Uterus (tissue), 3 donors: ENCODE measurements at regions not wholly inside any gene's neighbourhood (a gene's known extent, or its start where the extent isn't known, plus 50 kb on each side); places are given as distances from the start of the nearest gene placed in this dataset.

Source experiments
- DNase-seq, 2 donors: peaks; one replicate each; pipeline ENCODE4 v3.0.0-alpha.2; 2019 to 2020
- H3K27ac ChIP-seq, 2 donors: fragments of 200-600 bp; sonication (generic); 1 replicate in 1 of 2; 2 replicates in 1 of 2; pipeline ENCODE4 v1.5.1; 2016 to 2018
- H3K27me3 ChIP-seq, 2 donors: fragments of 200-600 bp; sonication (generic); one replicate each; pipeline ENCODE4 v1.5.1; 2018 to 2019; ENCODE audit warnings: control low read depth in 1 of 2
- H3K36me3 ChIP-seq, 2 donors: fragments of 200-600 bp; sonication (generic); one replicate each; pipeline ENCODE4 v1.5.1; 2019; ENCODE audit warnings: control low read depth in 1 of 2
- H3K4me1 ChIP-seq, 2 donors: fragments of 200-600 bp; sonication (generic); one replicate each; pipeline ENCODE4 v1.5.1; 2018 to 2019; ENCODE audit warnings: control low read depth in 1 of 2
- H3K4me3 ChIP-seq, 2 donors: fragments of 200-600 bp; sonication (generic); 1 replicate in 1 of 2; 2 replicates in 1 of 2; pipeline ENCODE4 v1.5.1; 2018 to 2019; ENCODE audit warnings: mild to moderate bottlenecking in 1 of 2
- H3K9me3 ChIP-seq, 2 donors: fragments of 200-600 bp; sonication (generic); one replicate each; pipeline ENCODE4 v1.5.1; 2019; ENCODE audit warnings: control low read depth in 1 of 2
- POLR2A ChIP-seq, 2 donors: fragments of 450-650 bp; IDR thresholded peaks; one replicate each; pipeline ENCODE4 v1.6.1; 2016; ENCODE audit warnings: antibody characterized with exemption in 2 of 2, mild to moderate bottlenecking in 1 of 2, moderate library complexity in 1 of 2
- intact Hi-C: fragments of 100-400 bp; cut with DNase I; formaldehyde crosslinking; loops from one replicate; pipeline ENCODE4 v1.15.1; 2023; ENCODE audit warnings: low total_unique reads
- TF ChIP-seq, protein P1 (sequence below), 4 experiments: fragments of 200-600 bp in 2 of 4; fragments of 450-650 bp in 2 of 4; sonication (generic) in 2 of 4; IDR thresholded peaks; one replicate each; pipeline ENCODE4 v1.5.1; 2016 to 2019; ENCODE audit warnings: antibody characterized with exemption in 4 of 4, mild to moderate bottlenecking in 2 of 4, moderate library complexity in 1 of 4
- donor health status: DM: yes; HTN: yes; CAD: no.

- H3K9me3 ChIP-seq: no peaks in the 10 kb centered on the region
- intact Hi-C loops: no loop called here
- DNase-seq: no peak
- H3K27ac ChIP-seq: no peak overlapping the region
- H3K27me3 ChIP-seq: no peaks in the 10 kb centered on the region
- TF ChIP-seq, protein P1, sequence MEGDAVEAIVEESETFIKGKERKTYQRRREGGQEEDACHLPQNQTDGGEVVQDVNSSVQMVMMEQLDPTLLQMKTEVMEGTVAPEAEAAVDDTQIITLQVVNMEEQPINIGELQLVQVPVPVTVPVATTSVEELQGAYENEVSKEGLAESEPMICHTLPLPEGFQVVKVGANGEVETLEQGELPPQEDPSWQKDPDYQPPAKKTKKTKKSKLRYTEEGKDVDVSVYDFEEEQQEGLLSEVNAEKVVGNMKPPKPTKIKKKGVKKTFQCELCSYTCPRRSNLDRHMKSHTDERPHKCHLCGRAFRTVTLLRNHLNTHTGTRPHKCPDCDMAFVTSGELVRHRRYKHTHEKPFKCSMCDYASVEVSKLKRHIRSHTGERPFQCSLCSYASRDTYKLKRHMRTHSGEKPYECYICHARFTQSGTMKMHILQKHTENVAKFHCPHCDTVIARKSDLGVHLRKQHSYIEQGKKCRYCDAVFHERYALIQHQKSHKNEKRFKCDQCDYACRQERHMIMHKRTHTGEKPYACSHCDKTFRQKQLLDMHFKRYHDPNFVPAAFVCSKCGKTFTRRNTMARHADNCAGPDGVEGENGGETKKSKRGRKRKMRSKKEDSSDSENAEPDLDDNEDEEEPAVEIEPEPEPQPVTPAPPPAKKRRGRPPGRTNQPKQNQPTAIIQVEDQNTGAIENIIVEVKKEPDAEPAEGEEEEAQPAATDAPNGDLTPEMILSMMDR (IDR thresholded peaks at IDR 0.05): no peak
- TF ChIP-seq POLR2A (IDR thresholded peaks at IDR 0.05): no peak
- no peaks in the 10 kb centered on the region for H3K4me1 ChIP-seq
- no peaks in the 10 kb centered on the region for H3K36me3 ChIP-seq
- no peak overlapping the region for H3K4me3 ChIP-seq
These were observed 387.5 kb downstream of the HACE1 start for GRCh38 chr6:104472021-104472901.

DNA sequence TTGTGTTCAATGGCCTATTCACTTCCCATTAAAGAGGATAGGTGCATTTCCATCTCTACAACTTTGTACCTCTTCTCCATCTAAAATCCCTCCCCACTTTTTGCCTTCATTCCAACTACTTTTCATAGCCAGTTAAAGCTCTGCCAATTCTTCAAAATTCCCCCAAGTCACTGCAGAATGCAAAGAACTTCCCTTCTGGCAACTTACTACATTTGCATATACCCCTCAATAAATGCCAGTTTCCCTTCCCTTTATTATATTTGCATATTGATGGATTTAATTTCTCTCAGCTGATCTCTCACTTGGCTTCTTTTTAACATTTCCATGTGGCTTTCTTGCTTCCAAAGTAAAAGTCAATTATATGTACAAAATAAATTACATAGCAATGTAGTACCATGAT is 393.4 kb downstream of the HACE1 start:
- H3K27ac ChIP-seq: no peak overlapping the region
- no peak for DNase-seq
- intact Hi-C loops: no loop called here
- H3K4me3 ChIP-seq: no peak overlapping the region
- H3K36me3 ChIP-seq: no peaks in the 10 kb centered on the region
- no peaks in the 10 kb centered on the region for H3K9me3 ChIP-seq
- H3K27me3 ChIP-seq: no peaks in the 10 kb centered on the region
- no peak for TF ChIP-seq POLR2A (IDR thresholded peaks at IDR 0.05)
- TF ChIP-seq, protein P1 (IDR thresholded peaks at IDR 0.05): no peak
- H3K4me1 ChIP-seq: no peaks in the 10 kb centered on the region

GRCh38 chr6:104462811-104463599 is 396.7 kb downstream of the HACE1 start:
- Histone ChIP-seq H3K27me3 (no peaks in the 10 kb centered on the region), H3K27ac (no peak overlapping the region), H3K9me3 (no peaks in the 10 kb centered on the region), H3K36me3 (no peaks in the 10 kb centered on the region), H3K4me1 (no peaks in the 10 kb centered on the region), H3K4me3 (no peak overlapping the region)
- intact Hi-C loops: no loop called here
- TF ChIP-seq POLR2A (IDR thresholded peaks at IDR 0.05): no peak
- TF ChIP-seq, protein P1 (IDR thresholded peaks at IDR 0.05): no peak
- no peak for DNase-seq

GRCh38 chr6:104460738-104461483 is 398.8 kb downstream of the HACE1 start:
- DNase-seq: no peak
- H3K27ac ChIP-seq: no peak overlapping the region
- no peaks in the 10 kb centered on the region for H3K27me3 ChIP-seq
- no peak overlapping the region for H3K4me3 ChIP-seq
- no peaks in the 10 kb centered on the region for H3K36me3 ChIP-seq
- H3K9me3 ChIP-seq: no peaks in the 10 kb centered on the region
- no peaks in the 10 kb centered on the region for H3K4me1 ChIP-seq
- intact Hi-C loops: no loop called here
- TF ChIP-seq POLR2A (IDR thresholded peaks at IDR 0.05): no peak
- TF ChIP-seq, protein P1 (IDR thresholded peaks at IDR 0.05): no peak
